ENCODE measurements at regions not wholly inside any gene's neighbourhood (a gene's known extent, or its start where the extent isn't known, plus 50 kb on each side); places are given as distances from the start of the nearest gene placed in this dataset.

GRCh38 chr6:9621276-9621675 is 793.6 kb downstream of the TFAP2A start (continued):
- TF ChIP-seq DMTF1 (CRISPR knock-in tag; IDR thresholded peaks at IDR 0.05) (no peak), DBP (CRISPR knock-in tag; IDR thresholded peaks at IDR 0.05; ENCODE audit: not compliant biosample characterization) (no peak)

- Histone ChIP-seq H3K27ac (ENCODE audit: extremely low read length, insufficient read depth, low read length) (no peak overlapping the region), H3K9ac (ENCODE audit: insufficient read depth, low read depth, low read length) (no peak overlapping the region), H2AFZ (ENCODE audit: low read length) (no peak overlapping the region), H3K4me2 (ENCODE audit: low read depth, low read length) (no peak overlapping the region), H3K27me3 (ENCODE audit: control insufficient read depth in 1 of 2, insufficient read depth in 2 of 2, low read length in 2 of 2) (no peaks in the 10 kb centered on the region), H3K79me2 (ENCODE audit: insufficient read depth, low read length) (no peaks in the 10 kb centered on the region), H3K4me1 (ENCODE audit: insufficient read depth, low read length) (no peaks in the 10 kb centered on the region), H3K4me3 (replicated peaks in 1 of 3; ENCODE audit: insufficient read depth in 1 of 3, low read depth in 2 of 3, low read length in 3 of 3) (no peak overlapping the region), H3K36me3 (replicated peaks in 1 of 2; ENCODE audit: control insufficient read depth in 1 of 2, insufficient read depth in 2 of 2, low read length in 2 of 2) (no peaks in the 10 kb centered on the region), H3K9me3 (ENCODE audit: low read length) (peaks cover 61% of the 10 kb centered on the region), H4K20me1 (ENCODE audit: insufficient read depth, low read length) (no peaks in the 10 kb centered on the region)
- in situ Hi-C loops (cut with HindIII; ENCODE audit: extremely low pct_ligation_motif_present, low pct_unique_long_range_greater_than_20kb) (no loop called here), intact Hi-C loops (cut with micrococcal nuclease; ENCODE audit: unreplicated experiment) (no loop called here)
- FAIRE-seq (no peak), ATAC-seq (no peak), DNase-seq (ENCODE audit: low spot score) (no peak)
- ChIA-PET CTCF (ENCODE audit: low intra/inter-chr PET ratio, low total read pairs) (no interaction called here), POLR2A (no interaction called here)
- no peak for TF ChIP-seq ZNF816 (CRISPR knock-in tag; IDR thresholded peaks at IDR 0.05; ENCODE audit: borderline replicate concordance)
- TF ChIP-seq DDIT3 (CRISPR knock-in tag; IDR thresholded peaks at IDR 0.05), result no peak
- no peak for TF ChIP-seq TRIM22 (IDR thresholded peaks at IDR 0.05)
- BruUV-seq (replicated peaks), result no TSS peak
- 2% methylated on average over 3 of the region's 3 CpGs for WGBS (ENCODE audit: low lambda C conversion rate)
Measured at GRCh38 chr6:9620687-9621086, 794.2 kb downstream of the TFAP2A start.

All from HepG2 (cell line).